ENCODE measurements at regions not wholly inside any gene's neighbourhood (a gene's known extent, or its start where the extent isn't known, plus 50 kb on each side); places are given as distances from the start of the nearest gene placed in this dataset.

- Histone ChIP-seq H2AFZ (ENCODE audit: control insufficient read depth, low read length) (no peak overlapping the region), H3K9ac (ENCODE audit: control insufficient read depth, extremely low read depth, insufficient read depth, low read length) (no peak overlapping the region), H3K4me3 (ENCODE audit: control insufficient read depth in 2 of 3, extremely low read depth in 1 of 3, insufficient read depth in 2 of 3, low read depth in 1 of 3, low read length in 3 of 3) (no peak overlapping the region), H3K79me2 (ENCODE audit: control insufficient read depth, insufficient read depth, low read length) (no peaks in the 10 kb centered on the region), H3K27me3 (ENCODE audit: control insufficient read depth, extremely low read depth, insufficient read depth, low read length) (no peaks in the 10 kb centered on the region), H3K36me3 (ENCODE audit: control insufficient read depth in 2 of 2, extremely low read depth in 1 of 2, insufficient read depth in 2 of 2, low read length in 2 of 2) (no peaks in the 10 kb centered on the region), H3K27ac (ENCODE audit: control insufficient read depth, insufficient read depth, low read length) (no peak overlapping the region), H3K4me1 (ENCODE audit: control insufficient read depth, extremely low read depth, insufficient read depth, low read length) (no peaks in the 10 kb centered on the region), H3K9me1 (ENCODE audit: control insufficient read depth, extremely low read depth, insufficient read depth, low read length) (no peaks in the 10 kb centered on the region), H3K9me3 (ENCODE audit: control insufficient read depth, low read depth, low read length) (no peaks in the 10 kb centered on the region), H4K20me1 (ENCODE audit: control insufficient read depth, extremely low read depth, insufficient read depth, low read length) (no peaks in the 10 kb centered on the region), H3K4me2 (ENCODE audit: control insufficient read depth, extremely low read depth, insufficient read depth, low read depth, low read length) (no peak overlapping the region)
- TF ChIP-seq EZH2 (IDR thresholded peaks at IDR 0.05; ENCODE audit: low read length) (no peak), CTCF (optimal IDR thresholded peaks at IDR 0.05 in 1 of 3, IDR thresholded peaks at IDR 0.05 in 1 of 3, conservative IDR thresholded peaks at IDR 0.05 in 1 of 3; ENCODE audit: extremely low read depth in 1 of 3, insufficient read depth in 2 of 3, low read length in 3 of 3) (no peak)
- FAIRE-seq (no peak), DNase-seq (ENCODE audit: low read depth, low spot score) (no peak)
- dilution Hi-C loops (cut with MboI; ENCODE audit: extremely low pct_ligation_motif_present, low sequenced_read_pairs) = no loop called here
These were observed 1062.5 kb downstream of the ADGRL3 start for GRCh38 chr4:62262676-62263075.

- Histone ChIP-seq H3K9me3 (ENCODE audit: control insufficient read depth, low read depth, low read length) (no peaks in the 10 kb centered on the region), H3K4me1 (ENCODE audit: control insufficient read depth, extremely low read depth, insufficient read depth, low read length) (no peaks in the 10 kb centered on the region), H4K20me1 (ENCODE audit: control insufficient read depth, extremely low read depth, insufficient read depth, low read length) (no peaks in the 10 kb centered on the region), H3K9ac (ENCODE audit: control insufficient read depth, extremely low read depth, insufficient read depth, low read length) (no peak overlapping the region), H2AFZ (ENCODE audit: control insufficient read depth, low read length) (no peak overlapping the region), H3K27me3 (ENCODE audit: control insufficient read depth, extremely low read depth, insufficient read depth, low read length) (no peaks in the 10 kb centered on the region), H3K4me2 (ENCODE audit: control insufficient read depth, extremely low read depth, insufficient read depth, low read depth, low read length) (no peak overlapping the region), H3K79me2 (ENCODE audit: control insufficient read depth, insufficient read depth, low read length) (no peaks in the 10 kb centered on the region), H3K4me3 (ENCODE audit: control insufficient read depth in 2 of 3, extremely low read depth in 1 of 3, insufficient read depth in 2 of 3, low read depth in 1 of 3, low read length in 3 of 3) (no peak overlapping the region), H3K27ac (ENCODE audit: control insufficient read depth, insufficient read depth, low read length) (no peak overlapping the region), H3K36me3 (ENCODE audit: control insufficient read depth in 2 of 2, extremely low read depth in 1 of 2, insufficient read depth in 2 of 2, low read length in 2 of 2) (no peaks in the 10 kb centered on the region), H3K9me1 (ENCODE audit: control insufficient read depth, extremely low read depth, insufficient read depth, low read length) (no peaks in the 10 kb centered on the region)
- DNase-seq (ENCODE audit: low read depth, low spot score) (no peak), FAIRE-seq (no peak)
- dilution Hi-C loops (cut with MboI; ENCODE audit: extremely low pct_ligation_motif_present, low sequenced_read_pairs) = no loop called here
- TF ChIP-seq EZH2 (IDR thresholded peaks at IDR 0.05; ENCODE audit: low read length) = no peak
- no peak for TF ChIP-seq CTCF (optimal IDR thresholded peaks at IDR 0.05 in 1 of 3, IDR thresholded peaks at IDR 0.05 in 1 of 3, conservative IDR thresholded peaks at IDR 0.05 in 1 of 3; ENCODE audit: extremely low read depth in 1 of 3, insufficient read depth in 2 of 3, low read length in 3 of 3)
These were observed 1060.1 kb downstream of the ADGRL3 start for GRCh38 chr4:62260254-62260653.

Data from keratinocyte (primary cell).